Retina (tissue), 1 donor: ENCODE measurements at regions not wholly inside any gene's neighbourhood (a gene's known extent, or its start where the extent isn't known, plus 50 kb on each side); places are given as distances from the start of the nearest gene placed in this dataset.

Source experiments
- DNase-seq: peaks from one replicate; pipeline ENCODE4 v3.0.0-alpha.2; 2016

DNA sequence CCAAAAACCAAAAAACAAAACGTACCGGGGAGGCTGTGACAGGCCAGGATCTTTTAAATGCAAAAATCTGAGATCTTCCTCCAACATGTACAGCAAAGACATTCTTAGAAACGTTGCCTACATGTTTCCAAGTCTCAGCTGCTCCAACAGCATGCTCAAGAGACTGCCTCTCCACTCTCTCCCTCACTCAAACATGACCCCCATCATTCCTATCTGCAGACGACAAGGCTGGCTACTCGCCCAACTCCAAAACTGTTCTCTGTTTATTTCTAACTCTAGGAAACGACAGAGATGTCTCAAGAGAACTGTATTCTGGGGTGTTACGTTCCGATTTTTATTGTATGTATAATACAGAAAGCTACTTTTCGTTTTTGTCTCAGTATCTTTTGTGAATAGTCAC lies 57.5 kb upstream of the TMCC3 start:
- DNase-seq = no peak

DNA sequence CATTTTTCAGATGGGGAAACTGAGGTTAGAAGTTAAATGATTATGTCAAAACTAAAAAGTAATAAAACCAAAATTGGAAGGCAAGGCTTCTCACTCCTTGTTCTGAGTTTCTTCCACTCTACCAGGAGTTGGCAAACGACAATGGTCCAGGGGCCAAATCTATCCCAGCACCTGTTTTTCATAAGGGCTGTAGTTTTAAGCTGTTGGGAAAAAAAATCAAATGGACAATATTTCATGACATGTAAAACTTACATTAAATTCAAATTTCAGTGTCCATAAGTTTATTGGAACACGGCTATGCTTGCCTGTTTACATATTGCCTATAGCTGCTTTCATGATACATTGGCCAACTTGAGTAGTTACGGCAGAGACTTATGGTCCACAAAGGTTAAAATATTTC lies 56.7 kb upstream of the TMCC3 start:
- DNase-seq = no peak

DNA sequence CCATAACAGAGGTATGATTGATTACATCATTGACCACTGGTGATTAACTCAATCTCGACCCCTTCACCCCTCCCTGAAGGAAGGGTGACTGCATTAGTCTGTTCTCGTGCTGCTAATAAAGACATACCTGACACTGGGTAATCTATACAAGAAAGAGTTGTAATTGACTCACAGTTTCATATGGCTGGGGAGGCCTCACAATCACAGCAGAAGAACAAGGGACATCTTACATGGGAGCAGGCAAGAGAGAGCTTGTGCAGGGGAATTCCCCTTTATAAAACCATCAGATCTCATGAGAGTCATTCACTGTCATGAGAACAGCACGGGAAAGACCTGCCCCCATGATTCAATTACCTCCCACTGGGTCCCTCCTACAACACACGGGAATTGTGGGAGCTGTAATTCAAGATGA lies 55.9 kb upstream of the TMCC3 start:
- DNase-seq = no peak

DNA sequence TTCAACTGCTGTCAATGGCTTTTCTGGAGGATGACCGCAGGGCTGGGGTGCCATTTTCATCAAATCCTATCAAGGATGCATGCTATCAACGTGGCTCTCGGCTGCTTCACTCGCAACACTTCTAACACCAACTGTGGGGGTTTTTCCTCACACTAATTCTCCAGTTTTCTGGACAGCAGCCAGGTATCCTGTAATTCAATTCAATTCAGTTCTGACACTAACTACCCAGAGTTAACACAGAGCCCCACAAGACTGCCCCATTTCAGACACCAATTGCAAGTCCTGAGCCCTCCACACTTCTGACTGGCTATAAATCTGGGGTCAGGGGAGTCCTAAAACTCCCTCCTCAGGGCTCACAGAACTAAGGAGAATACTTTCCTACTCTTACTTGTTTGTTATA lies 55.3 kb upstream of the TMCC3 start:
- DNase-seq = no peak

DNA sequence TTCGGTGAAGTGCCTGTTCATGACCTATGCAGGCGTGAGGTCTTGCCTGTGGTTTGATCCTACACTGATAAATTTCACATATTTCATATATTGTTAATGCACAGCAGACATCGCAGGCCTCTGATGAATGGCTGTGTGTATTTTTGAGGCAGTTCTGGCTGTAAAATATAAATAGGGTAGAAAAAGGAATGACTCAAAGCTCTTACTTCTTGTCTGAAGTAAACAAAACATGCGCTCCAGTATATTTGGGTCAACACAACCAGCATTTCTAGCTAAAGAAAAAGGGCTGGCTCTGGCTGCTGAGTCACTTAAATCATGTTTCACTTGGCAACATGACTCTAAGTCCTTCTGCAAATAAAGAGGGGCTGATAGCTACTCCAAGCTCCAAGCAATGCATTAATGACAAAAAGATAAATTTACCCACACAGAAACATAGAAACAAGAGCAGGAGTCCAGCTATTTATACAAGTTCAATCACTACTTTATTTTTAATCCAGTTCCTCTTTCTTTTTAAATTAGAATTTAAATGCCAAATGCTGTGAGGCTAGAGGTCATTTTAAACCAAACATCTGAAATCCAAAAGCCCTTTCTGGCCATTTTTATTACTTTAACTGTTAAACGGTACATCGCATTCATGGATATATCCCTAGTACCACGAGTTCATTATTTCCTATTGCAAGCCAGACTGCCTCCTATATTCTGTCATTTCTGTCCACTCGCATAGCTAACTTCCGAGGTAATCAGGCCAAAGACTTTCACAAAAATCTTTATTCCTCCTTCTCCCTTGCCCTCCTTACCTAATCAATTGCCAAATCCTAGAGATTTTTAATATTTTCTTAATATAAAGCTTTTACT lies 54.3 kb upstream of the TMCC3 start:
- DNase-seq = no peak

DNA sequence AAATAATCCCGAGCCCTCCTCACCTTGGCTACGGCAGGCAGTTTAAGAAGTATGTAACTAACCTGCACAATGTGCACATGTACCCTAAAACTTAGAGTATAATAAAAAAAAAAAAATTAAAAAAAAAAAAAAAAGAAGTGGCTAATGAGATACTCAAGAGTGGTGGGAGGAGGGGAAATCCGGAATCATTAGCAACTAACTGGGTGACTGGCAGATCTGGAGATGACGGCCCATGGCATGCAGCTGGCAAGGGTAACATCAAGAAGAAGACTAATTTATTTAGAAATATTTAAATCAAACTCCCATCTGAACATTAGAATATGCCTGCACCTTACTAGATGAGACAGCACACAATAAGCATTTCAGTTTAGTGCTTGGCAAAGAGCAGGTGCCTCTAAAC lies 52.3 kb upstream of the TMCC3 start:
- DNase-seq = no peak

DNA sequence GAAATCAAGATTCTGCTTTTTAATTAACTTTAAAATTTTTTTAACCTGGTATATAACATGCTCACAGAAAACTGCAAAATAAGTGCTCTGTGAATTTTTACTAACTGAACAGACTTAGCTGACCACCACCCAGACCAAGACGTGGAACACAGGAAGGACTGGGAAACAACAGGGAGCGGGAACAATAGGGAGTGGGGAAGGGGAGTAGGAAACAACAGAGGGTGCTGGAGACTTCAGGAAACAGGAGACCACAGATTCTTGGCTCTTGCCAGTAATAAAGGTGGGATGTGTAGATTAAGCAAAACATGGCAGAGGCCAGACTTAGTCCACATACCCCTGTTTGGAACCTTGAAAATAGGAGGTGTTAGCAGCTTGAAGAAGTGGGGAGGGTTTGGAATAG lies 51.4 kb upstream of the TMCC3 start:
- no peak for DNase-seq

DNA sequence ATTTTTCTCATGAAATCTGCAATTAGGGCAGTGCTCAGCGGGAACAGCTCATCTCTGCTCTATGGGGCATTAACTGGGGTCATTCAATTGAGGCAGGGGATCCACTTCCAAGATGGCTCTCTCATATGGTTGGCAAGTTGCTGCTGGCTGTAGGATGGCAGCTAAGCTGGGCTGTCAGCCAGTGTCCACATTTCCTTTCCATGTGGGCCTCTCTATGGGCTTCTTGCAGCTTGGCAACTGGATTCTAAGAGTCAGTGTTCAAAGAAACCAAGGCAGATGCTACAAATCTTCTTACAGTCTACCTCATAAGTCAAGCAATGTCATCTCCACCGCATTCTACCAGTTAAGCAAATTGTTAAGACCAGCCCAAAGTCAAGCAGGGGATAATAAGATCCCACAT lies 50.3 kb upstream of the TMCC3 start:
- DNase-seq = no peak
